ENCODE measurements at regions not wholly inside any gene's neighbourhood (a gene's known extent, or its start where the extent isn't known, plus 50 kb on each side); places are given as distances from the start of the nearest gene placed in this dataset.
"Not testable (repeated sequence)": the region's sequence is repeated elsewhere in the genome, so short reads cannot be mapped to it uniquely, and the experiment has no call there.

GRCh38 chr4:43619219-43619618 is 726.7 kb downstream of the GRXCR1 start:
- no peak for DNase-seq (ENCODE audit: low spot score)

GRCh38 chr4:43637893-43638292 is 745.4 kb downstream of the GRXCR1 start:
- not testable (repeated sequence) for DNase-seq (ENCODE audit: low spot score)

GRCh38 chr4:43651991-43652390 is 759.5 kb downstream of the GRXCR1 start:
- no peak for DNase-seq (ENCODE audit: low spot score)

GRCh38 chr4:43659547-43659946 is 767.0 kb downstream of the GRXCR1 start:
- DNase-seq (ENCODE audit: low spot score): not testable (repeated sequence)

- DNase-seq (ENCODE audit: low spot score): not testable (repeated sequence)
Observed at GRCh38 chr4:43672265-43672885, 776.2 kb downstream of the KCTD8 start.

- no peak for DNase-seq (ENCODE audit: low spot score)
Observed at GRCh38 chr4:43680421-43680820, 768.2 kb downstream of the KCTD8 start.

GRCh38 chr4:43682551-43682950 is 766.1 kb downstream of the KCTD8 start:
- DNase-seq (ENCODE audit: low spot score): no peak

- DNase-seq (ENCODE audit: low spot score): no peak
Observed at GRCh38 chr4:43690116-43690515, 758.5 kb downstream of the KCTD8 start.

- DNase-seq (ENCODE audit: low spot score): no peak
Observed at GRCh38 chr4:43693876-43694275, 754.7 kb downstream of the KCTD8 start.

GRCh38 chr4:43709443-43709842 is 739.2 kb downstream of the KCTD8 start:
- no peak for DNase-seq (ENCODE audit: low spot score)

- no peak for DNase-seq (ENCODE audit: low spot score)
Observed at GRCh38 chr4:43716721-43717395, 731.8 kb downstream of the KCTD8 start.

GRCh38 chr4:43718369-43718768 is 730.2 kb downstream of the KCTD8 start:
- no peak for DNase-seq (ENCODE audit: low spot score)

GRCh38 chr4:43732829-43733426 is 715.7 kb downstream of the KCTD8 start:
- DNase-seq (ENCODE audit: low spot score): no peak

- no peak for DNase-seq (ENCODE audit: low spot score)
Observed at GRCh38 chr4:43742083-43742482, 706.5 kb downstream of the KCTD8 start.

GRCh38 chr4:43754566-43754965 is 694.0 kb downstream of the KCTD8 start:
- DNase-seq (ENCODE audit: low spot score): no peak

GRCh38 chr4:43757147-43757546 is 691.5 kb downstream of the KCTD8 start:
- DNase-seq (ENCODE audit: low spot score): no peak

- DNase-seq (ENCODE audit: low spot score): no peak
Observed at GRCh38 chr4:43758836-43759235, 689.8 kb downstream of the KCTD8 start.

- no peak for DNase-seq (ENCODE audit: low spot score)
Observed at GRCh38 chr4:43763029-43763610, 685.5 kb downstream of the KCTD8 start.

- DNase-seq (ENCODE audit: low spot score): no peak
Observed at GRCh38 chr4:43765514-43765913, 683.1 kb downstream of the KCTD8 start.

- no peak for DNase-seq (ENCODE audit: low spot score)
Observed at GRCh38 chr4:43766648-43767047, 682.0 kb downstream of the KCTD8 start.

- peak; percentile 0 for DNase-seq (ENCODE audit: low spot score)
Observed at GRCh38 chr4:43776371-43776770, 672.2 kb downstream of the KCTD8 start.

- DNase-seq (ENCODE audit: low spot score): no peak
Observed at GRCh38 chr4:43778187-43778915, 670.3 kb downstream of the KCTD8 start.
